SU-DHL-6 (cell line): ENCODE measurements at regions not wholly inside any gene's neighbourhood (a gene's known extent, or its start where the extent isn't known, plus 50 kb on each side); places are given as distances from the start of the nearest gene placed in this dataset.

Experiments
- H2AFZ ChIP-seq: fragments of 200-600 bp; sonication (generic); 2 replicates; pipeline ENCODE4 v1.6.1; 2014; ENCODE audit warnings: low read depth, mild to moderate bottlenecking, moderate library complexity, mixed read lengths, antibody characterized with exemption, low read length; ENCODE audit not compliant: severe bottlenecking
- H3F3A ChIP-seq: fragments of 200-600 bp; shearing (Covaris generic); 2 replicates; pipeline ENCODE4 v1.6.0; 2016; ENCODE audit warnings: antibody characterized with exemption, mild to moderate bottlenecking; ENCODE audit not compliant: insufficient read depth
- H3K27ac ChIP-seq: fragments of 200-600 bp; sonication (generic); 2 replicates; pipeline ENCODE4 v1.5.1; 2016; ENCODE audit warnings: low read depth, mild to moderate bottlenecking, low read length, moderate library complexity, mixed read lengths
- H3K27me3 ChIP-seq: fragments of 200-600 bp; sonication (generic), shearing (Covaris generic); 2 replicates; pipeline ENCODE4 v1.6.0; 2014; ENCODE audit warnings: mild to moderate bottlenecking, low read length
- H3K36me3 ChIP-seq: fragments of 200-600 bp; sonication (generic); 2 replicates; pipeline ENCODE4 v1.6.1; 2014; ENCODE audit warnings: mild to moderate bottlenecking, low read length, mixed read lengths
- H3K4me2 ChIP-seq: fragments of 300-600, 200-600 bp; shearing (Covaris generic), sonication (generic); 2 replicates; pipeline ENCODE4 v1.6.0; 2014; ENCODE audit warnings: low read length, low read depth, mild to moderate bottlenecking; ENCODE audit not compliant: poor library complexity, severe bottlenecking
- H3K4me3 ChIP-seq: fragments of 200-600 bp; sonication (generic); 2 replicates; pipeline ENCODE4 v1.5.1; 2014; ENCODE audit warnings: antibody characterized with exemption, low read length, mild to moderate bottlenecking, mixed read lengths; ENCODE audit not compliant: insufficient read depth, poor library complexity, severe bottlenecking
- H3K79me2 ChIP-seq: fragments of 200-600 bp; sonication (generic); 2 replicates; pipeline ENCODE4 v1.6.1; 2014; ENCODE audit warnings: mild to moderate bottlenecking, low read length, moderate library complexity; ENCODE audit not compliant: insufficient read depth
- H3K9ac ChIP-seq: fragments of 200-600 bp; sonication (generic); 2 replicates; pipeline ENCODE4 v1.7.0; 2014; ENCODE audit warnings: mild to moderate bottlenecking, low read length
- H3K9me2 ChIP-seq: fragments of 200-600 bp; sonication (generic); replicated peaks from 2 replicates; pipeline ENCODE4 v1.6.1; 2014; ENCODE audit warnings: low read length; ENCODE audit not compliant: insufficient read depth
- H3K9me3 ChIP-seq: fragments of 200-600 bp; sonication (generic); 2 replicates; pipeline ENCODE4 v1.6.1; 2014; ENCODE audit warnings: low read length, mixed read lengths; ENCODE audit not compliant: insufficient read depth
- H4K20me1 ChIP-seq: fragments of 200-600 bp; sonication (generic); 2 replicates; pipeline ENCODE4 v1.6.1; 2014; ENCODE audit warnings: low read depth, mild to moderate bottlenecking, antibody characterized with exemption, low read length, moderate library complexity, mixed read lengths
- EZH2phosphoT487 ChIP-seq: fragments of 200-600 bp; sonication (generic), shearing (Covaris generic); conservative IDR thresholded peaks from 2 replicates; pipeline ENCODE4 v1.6.1; 2018; ENCODE audit warnings: mild to moderate bottlenecking, antibody characterized with exemption, low read length, moderate library complexity, mixed read lengths
- TF ChIP-seq, protein P1 (sequence below): fragments of 200-600 bp; sonication (generic); IDR thresholded peaks from one replicate; pipeline ENCODE4 v1.5.1; 2017; ENCODE audit warnings: antibody characterized with exemption, mild to moderate bottlenecking, low read length, moderate library complexity; ENCODE audit not compliant: insufficient read depth, poor library complexity, severe bottlenecking

- Histone ChIP-seq H3K27me3 (no peaks in the 10 kb centered on the region), H3F3A (no peaks in the 10 kb centered on the region), H3K36me3 (no peaks in the 10 kb centered on the region), H3K4me2 (no peak overlapping the region), H3K9me2 (no peaks in the 10 kb centered on the region), H4K20me1 (no peaks in the 10 kb centered on the region), H2AFZ (no peak overlapping the region), H3K9me3 (no peaks in the 10 kb centered on the region), H3K27ac (no peak overlapping the region), H3K79me2 (no peaks in the 10 kb centered on the region), H3K4me3 (no peak overlapping the region), H3K9ac (no peak overlapping the region)
- TF ChIP-seq EZH2phosphoT487: no peak
- TF ChIP-seq, protein P1, sequence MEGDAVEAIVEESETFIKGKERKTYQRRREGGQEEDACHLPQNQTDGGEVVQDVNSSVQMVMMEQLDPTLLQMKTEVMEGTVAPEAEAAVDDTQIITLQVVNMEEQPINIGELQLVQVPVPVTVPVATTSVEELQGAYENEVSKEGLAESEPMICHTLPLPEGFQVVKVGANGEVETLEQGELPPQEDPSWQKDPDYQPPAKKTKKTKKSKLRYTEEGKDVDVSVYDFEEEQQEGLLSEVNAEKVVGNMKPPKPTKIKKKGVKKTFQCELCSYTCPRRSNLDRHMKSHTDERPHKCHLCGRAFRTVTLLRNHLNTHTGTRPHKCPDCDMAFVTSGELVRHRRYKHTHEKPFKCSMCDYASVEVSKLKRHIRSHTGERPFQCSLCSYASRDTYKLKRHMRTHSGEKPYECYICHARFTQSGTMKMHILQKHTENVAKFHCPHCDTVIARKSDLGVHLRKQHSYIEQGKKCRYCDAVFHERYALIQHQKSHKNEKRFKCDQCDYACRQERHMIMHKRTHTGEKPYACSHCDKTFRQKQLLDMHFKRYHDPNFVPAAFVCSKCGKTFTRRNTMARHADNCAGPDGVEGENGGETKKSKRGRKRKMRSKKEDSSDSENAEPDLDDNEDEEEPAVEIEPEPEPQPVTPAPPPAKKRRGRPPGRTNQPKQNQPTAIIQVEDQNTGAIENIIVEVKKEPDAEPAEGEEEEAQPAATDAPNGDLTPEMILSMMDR: no peak
Observed at GRCh38 chr15:31276596-31277298, 49.9 kb upstream of the KLF13 start.
